Thoracic aorta (tissue), 2 donors: ENCODE measurements at regions not wholly inside any gene's neighbourhood (a gene's known extent, or its start where the extent isn't known, plus 50 kb on each side); places are given as distances from the start of the nearest gene placed in this dataset.
A peak's percentile ranks its signal among the peaks of the same experiment; 100 is the strongest.

Source experiments
- ATAC-seq: fragments of 150-250 bp; one replicate; pipeline ENCODE4 v1.8.0; 2017; ENCODE audit warnings: low read depth; ENCODE audit not compliant: insufficient number of reproducible peaks, low FRiP score
- DNase-seq: peaks from one replicate; pipeline ENCODE4 v3.0.0-alpha.2; 2020; ENCODE audit warnings: low spot score
- H3K27ac ChIP-seq, 2 donors: fragments of 200-600 bp; sonication (generic); 1 replicate in 1 of 2; 2 replicates in 1 of 2; pipeline ENCODE4 v1.5.1; 2016; ENCODE audit warnings: mild to moderate bottlenecking in 2 of 2, moderate library complexity in 2 of 2
- H3K27me3 ChIP-seq: fragments of 200-600 bp; sonication (generic); replicated peaks from 2 replicates; pipeline ENCODE4 v1.6.0; 2016; ENCODE audit warnings: mild to moderate bottlenecking; ENCODE audit not compliant: insufficient read depth
- H3K36me3 ChIP-seq: fragments of 200-600 bp; sonication (generic); one replicate; pipeline ENCODE4 v1.5.1; 2016
- H3K4me1 ChIP-seq, 2 donors: fragments of 200-600 bp; sonication (generic); 1 replicate in 1 of 2; 2 replicates in 1 of 2; pipeline versions ENCODE4 v1.5.1 to v1.6.0; 2016; ENCODE audit warnings: low read depth in 2 of 2, mild to moderate bottlenecking in 1 of 2; ENCODE audit not compliant: control insufficient read depth in 1 of 2
- H3K4me3 ChIP-seq: fragments of 200-600 bp; sonication (generic); 2 replicates; pipeline ENCODE4 v1.5.1; 2016; ENCODE audit warnings: mild to moderate bottlenecking
- H3K9me3 ChIP-seq: fragments of 200-600 bp; sonication (generic); 2 replicates; pipeline ENCODE4 v1.5.1; 2016
- TF ChIP-seq, protein P1 (sequence below): fragments of 200-600 bp; sonication (generic); IDR thresholded peaks from one replicate; pipeline ENCODE4 v1.5.1; 2019; ENCODE audit warnings: antibody characterized with exemption

DNA sequence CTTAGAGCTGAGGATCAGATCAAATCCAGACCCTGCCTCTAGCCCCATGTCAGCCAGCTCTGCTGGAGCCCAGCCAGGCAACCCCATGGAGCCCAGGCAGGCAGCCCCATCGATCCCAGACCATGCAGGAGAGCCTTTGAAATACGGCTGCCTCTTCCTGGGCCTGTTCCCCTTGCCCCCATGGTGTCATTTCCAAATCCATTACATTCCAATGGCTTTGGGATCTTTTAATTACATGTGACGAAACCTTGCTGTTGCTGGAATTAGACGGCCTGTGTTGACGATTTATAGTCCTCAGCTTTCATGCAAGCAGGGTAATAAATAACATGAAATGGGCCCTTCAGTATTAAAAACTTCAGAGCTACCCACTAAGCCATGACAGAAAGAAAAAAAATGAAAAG lies 75.8 kb upstream of the SLC14A2 start:
- no peak for DNase-seq
- no peak for ATAC-seq
- TF ChIP-seq, protein P1, sequence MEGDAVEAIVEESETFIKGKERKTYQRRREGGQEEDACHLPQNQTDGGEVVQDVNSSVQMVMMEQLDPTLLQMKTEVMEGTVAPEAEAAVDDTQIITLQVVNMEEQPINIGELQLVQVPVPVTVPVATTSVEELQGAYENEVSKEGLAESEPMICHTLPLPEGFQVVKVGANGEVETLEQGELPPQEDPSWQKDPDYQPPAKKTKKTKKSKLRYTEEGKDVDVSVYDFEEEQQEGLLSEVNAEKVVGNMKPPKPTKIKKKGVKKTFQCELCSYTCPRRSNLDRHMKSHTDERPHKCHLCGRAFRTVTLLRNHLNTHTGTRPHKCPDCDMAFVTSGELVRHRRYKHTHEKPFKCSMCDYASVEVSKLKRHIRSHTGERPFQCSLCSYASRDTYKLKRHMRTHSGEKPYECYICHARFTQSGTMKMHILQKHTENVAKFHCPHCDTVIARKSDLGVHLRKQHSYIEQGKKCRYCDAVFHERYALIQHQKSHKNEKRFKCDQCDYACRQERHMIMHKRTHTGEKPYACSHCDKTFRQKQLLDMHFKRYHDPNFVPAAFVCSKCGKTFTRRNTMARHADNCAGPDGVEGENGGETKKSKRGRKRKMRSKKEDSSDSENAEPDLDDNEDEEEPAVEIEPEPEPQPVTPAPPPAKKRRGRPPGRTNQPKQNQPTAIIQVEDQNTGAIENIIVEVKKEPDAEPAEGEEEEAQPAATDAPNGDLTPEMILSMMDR, result no peak
- Histone ChIP-seq H3K36me3 (no peaks in the 10 kb centered on the region), H3K27ac (no peak overlapping the region), H3K4me3 (no peak overlapping the region), H3K27me3 (no peaks in the 10 kb centered on the region), H3K9me3 (peaks cover 2% of the 10 kb centered on the region), H3K4me1 (peaks cover 2 to 16% of the 10 kb centered on the region in 2 donors)

DNA sequence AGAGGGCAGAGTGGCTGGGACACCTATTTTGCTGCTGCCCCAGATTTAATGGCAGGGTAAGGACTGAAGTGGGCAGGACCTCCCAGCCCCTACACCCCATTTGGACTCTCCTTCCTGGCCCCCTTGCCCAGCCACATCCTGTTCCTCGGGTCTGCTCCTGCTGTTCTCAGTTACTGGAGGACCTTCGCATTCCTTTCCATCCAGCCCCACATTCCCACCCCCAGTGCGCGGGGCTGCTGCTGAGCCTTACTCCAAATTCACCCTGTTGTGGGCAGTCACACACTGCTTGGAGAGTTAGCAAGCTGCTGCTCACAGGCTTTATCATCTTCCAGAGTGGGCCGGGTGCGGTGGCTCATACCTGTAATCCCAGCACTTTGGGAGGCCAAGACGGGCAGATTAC lies 75.2 kb upstream of the SLC14A2 start:
- Histone ChIP-seq H3K4me1 (peaks cover 2 to 16% of the 10 kb centered on the region in 2 donors), H3K9me3 (peaks cover 2% of the 10 kb centered on the region), H3K27ac (peak overlapping the region in 1 of 2 donors; percentile 49), H3K4me3 (no peak overlapping the region), H3K36me3 (no peaks in the 10 kb centered on the region), H3K27me3 (no peaks in the 10 kb centered on the region)
- ATAC-seq (no peak), DNase-seq (no peak)
- TF ChIP-seq, protein P1, result no peak

DNA sequence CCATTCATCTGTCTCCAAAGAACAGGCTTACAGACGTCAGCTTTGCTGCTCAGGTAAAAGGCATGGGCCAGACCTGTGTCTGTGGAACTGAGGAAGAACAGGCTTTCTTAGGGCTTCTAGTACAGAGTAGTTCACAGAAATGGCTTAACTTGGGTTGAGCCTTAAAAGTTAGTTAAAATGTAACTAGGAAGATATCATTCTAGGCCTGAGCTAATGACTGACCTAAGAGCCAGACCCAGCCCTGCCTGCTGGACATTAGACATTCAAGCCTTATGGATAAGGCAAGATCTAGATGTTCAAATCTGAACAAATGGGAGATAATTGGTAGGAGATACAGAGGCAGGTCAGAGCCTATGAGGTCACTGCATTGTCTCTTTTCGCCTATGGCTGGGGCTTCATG lies 73.9 kb upstream of the SLC14A2 start:
- no peak for DNase-seq
- no peaks in the 10 kb centered on the region for H3K27me3 ChIP-seq
- TF ChIP-seq, protein P1, result no peak

DNA sequence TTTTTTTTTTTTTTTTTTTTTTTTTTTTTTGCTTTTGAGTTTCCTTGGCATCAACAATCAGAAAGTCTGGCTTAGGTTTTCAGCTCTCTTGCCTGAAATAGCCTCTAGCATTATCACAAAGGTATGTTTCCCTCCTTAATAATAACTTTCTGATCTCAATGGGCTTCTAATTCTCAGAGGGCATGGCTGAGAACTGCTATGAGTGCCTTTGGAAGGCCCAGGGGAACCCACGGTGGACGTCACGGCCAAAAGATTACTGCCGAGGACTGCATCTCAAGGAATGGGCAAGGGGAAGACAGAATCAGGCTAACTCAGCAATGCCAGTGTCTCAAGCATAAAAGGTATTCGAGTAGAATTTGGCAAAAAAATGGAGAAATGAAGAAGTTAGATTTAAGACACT lies 73.2 kb upstream of the SLC14A2 start:
- Histone ChIP-seq H3K36me3 (no peaks in the 10 kb centered on the region), H3K27me3 (no peaks in the 10 kb centered on the region), H3K4me1 (peaks cover 2 to 16% of the 10 kb centered on the region in 2 donors), H3K4me3 (no peak overlapping the region), H3K27ac (peak overlapping the region; percentile 28 to 55), H3K9me3 (peaks cover 2% of the 10 kb centered on the region)
- DNase-seq (no peak), ATAC-seq (peak; percentile 74)
- TF ChIP-seq, protein P1, result no peak

More for the DNA sequence above, 73.9 kb upstream of the SLC14A2 start:
- peaks cover 2% of the 10 kb centered on the region for H3K9me3 ChIP-seq
- no peak overlapping the region for H3K4me3 ChIP-seq
- H3K27ac ChIP-seq, result peak overlapping the region; percentile 18 to 49
- H3K36me3 ChIP-seq, result no peaks in the 10 kb centered on the region
- H3K4me1 ChIP-seq, result peaks cover 2 to 16% of the 10 kb centered on the region in 2 donors
- no peak for ATAC-seq

DNA sequence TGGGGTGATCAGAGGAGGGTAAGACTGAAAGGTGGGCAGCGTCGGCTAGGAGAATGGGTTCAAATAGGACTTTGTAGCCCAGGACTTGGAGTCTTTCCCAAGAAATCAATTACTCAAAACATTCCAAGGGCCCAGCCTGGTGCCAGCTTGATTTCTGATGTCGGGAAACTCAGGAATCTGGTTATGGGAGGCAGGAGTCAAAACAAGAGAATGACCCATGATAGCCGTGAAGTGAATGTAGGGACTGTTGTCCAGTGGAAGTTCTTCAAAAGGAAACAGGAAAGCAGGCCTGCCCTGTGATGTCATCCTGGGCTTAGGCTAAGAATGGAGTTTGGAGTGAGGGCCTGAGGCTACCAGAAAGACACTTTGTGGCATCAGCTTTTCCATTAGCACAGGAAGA lies 67.4 kb upstream of the SLC14A2 start:
- Histone ChIP-seq H3K27ac (peak overlapping the region in 1 of 2 donors; percentile 61), H3K27me3 (no peaks in the 10 kb centered on the region), H3K4me3 (no peak overlapping the region), H3K9me3 (no peaks in the 10 kb centered on the region), H3K36me3 (no peaks in the 10 kb centered on the region), H3K4me1 (peaks cover 0 to 14% of the 10 kb centered on the region in 2 donors)
- DNase-seq (no peak), ATAC-seq (peak; percentile 55)
- TF ChIP-seq, protein P1, result no peak
